Hepatocyte (in vitro differentiated cells): ENCODE measurements at regions not wholly inside any gene's neighbourhood (a gene's known extent, or its start where the extent isn't known, plus 50 kb on each side); places are given as distances from the start of the nearest gene placed in this dataset.

ENCODE experiments used
- DNase-seq: peaks from one replicate; pipeline ENCODE4 v3.0.0-alpha.2; 2016; ENCODE audit warnings: low spot score
- H2AFZ ChIP-seq: fragments of 200-600 bp; sonication (generic); 2 replicates; pipeline ENCODE4 v1.6.0; 2016; ENCODE audit warnings: antibody characterized with exemption, mild to moderate bottlenecking
- H3K27ac ChIP-seq: fragments of 200-600 bp; sonication (generic); 2 replicates; pipeline ENCODE4 v1.5.1; 2016; ENCODE audit warnings: mild to moderate bottlenecking
- H3K27me3 ChIP-seq: fragments of 200-600 bp; sonication (generic); 2 replicates; pipeline ENCODE4 v1.6.1; 2016
- H3K36me3 ChIP-seq: fragments of 200-600 bp; sonication (generic); replicated peaks from 2 replicates; pipeline ENCODE4 v1.5.1; 2016; ENCODE audit warnings: low read depth; ENCODE audit not compliant: insufficient read depth
- H3K4me1 ChIP-seq: fragments of 200-600 bp; sonication (generic); 2 replicates; pipeline ENCODE4 v1.5.1; 2016; ENCODE audit warnings: mild to moderate bottlenecking, moderate library complexity; ENCODE audit not compliant: insufficient read depth
- H3K4me2 ChIP-seq: fragments of 200-600 bp; sonication (generic); 2 replicates; pipeline ENCODE4 v1.6.0; 2016
- H3K4me3 ChIP-seq: fragments of 200-600 bp; sonication (generic); 2 replicates; pipeline ENCODE4 v1.5.1; 2016; ENCODE audit warnings: mild to moderate bottlenecking
- H3K79me2 ChIP-seq: fragments of 200-600 bp; sonication (generic); 2 replicates; pipeline ENCODE4 v1.6.0; 2017; ENCODE audit warnings: mild to moderate bottlenecking
- H3K9me2 ChIP-seq: fragments of 200-600 bp; sonication (generic); replicated peaks from 2 replicates; pipeline ENCODE4 v1.6.0; 2017; ENCODE audit warnings: mild to moderate bottlenecking; ENCODE audit not compliant: insufficient read depth
- H3K9me3 ChIP-seq: fragments of 200-600 bp; sonication (generic); 2 replicates; pipeline ENCODE4 v1.5.1; 2016; ENCODE audit warnings: low read depth, mild to moderate bottlenecking
- H4K20me1 ChIP-seq: fragments of 200-600 bp; sonication (generic); 2 replicates; pipeline ENCODE4 v1.6.0; 2016; ENCODE audit warnings: mild to moderate bottlenecking; ENCODE audit not compliant: insufficient read depth, poor library complexity, severe bottlenecking
- EZH2 ChIP-seq: fragments of 200-600 bp; sonication (generic); IDR thresholded peaks from 2 replicates; pipeline ENCODE4 v1.6.1; 2016; ENCODE audit warnings: antibody characterized with exemption, mild to moderate bottlenecking, borderline replicate concordance
- EZH2phosphoT487 ChIP-seq: fragments of 200-600 bp; sonication (generic); IDR thresholded peaks from one replicate; pipeline ENCODE4 v1.6.1; 2018; ENCODE audit warnings: antibody characterized with exemption, mild to moderate bottlenecking, low read depth, moderate library complexity; ENCODE audit not compliant: unreplicated experiment, severe bottlenecking
- WGBS: methylation state at CpG from one replicate; pipeline ENCODE4 v1.1.6; 2016; ENCODE audit warnings: low lambda C conversion rate; ENCODE audit errors: missing lambda C conversion rate; 5-methylcytosine and 5-hydroxymethylcytosine counted together
- TF ChIP-seq, protein P1 (sequence below): fragments of 200-600 bp; sonication (generic); IDR thresholded peaks from 2 replicates; pipeline ENCODE4 v1.5.1; 2016; ENCODE audit warnings: antibody characterized with exemption, mild to moderate bottlenecking; ENCODE audit not compliant: poor library complexity

DNA sequence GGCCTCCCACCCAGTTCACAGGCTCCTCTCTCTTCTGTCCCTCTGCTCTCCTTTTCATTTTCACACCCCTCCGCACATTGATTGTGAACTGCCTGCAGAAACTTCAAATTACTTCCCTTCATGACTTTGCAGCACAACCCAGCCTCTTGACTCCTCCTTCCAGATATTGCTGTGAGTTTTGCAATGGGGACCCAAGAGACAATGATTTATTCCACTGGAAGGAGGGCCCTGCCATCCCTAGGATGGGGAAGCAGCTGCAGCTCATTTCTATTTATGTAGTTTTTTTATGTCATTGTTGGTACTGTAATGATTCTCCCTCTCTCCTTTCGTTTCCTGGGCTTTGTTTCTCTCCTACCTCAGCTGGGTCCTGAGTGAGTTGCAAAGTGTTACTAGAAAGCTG, 364.9 kb downstream of the ICE1 start:
- Histone ChIP-seq H3K27ac (no peak overlapping the region), H3K9me3 (no peaks in the 10 kb centered on the region), H2AFZ (no peak overlapping the region), H3K9me2 (no peaks in the 10 kb centered on the region), H3K4me3 (no peak overlapping the region), H4K20me1 (no peaks in the 10 kb centered on the region), H3K4me1 (no peaks in the 10 kb centered on the region), H3K27me3 (no peaks in the 10 kb centered on the region), H3K79me2 (no peaks in the 10 kb centered on the region), H3K4me2 (no peak overlapping the region), H3K36me3 (no peaks in the 10 kb centered on the region)
- TF ChIP-seq EZH2 (no peak), EZH2phosphoT487 (no peak)
- TF ChIP-seq, protein P1, sequence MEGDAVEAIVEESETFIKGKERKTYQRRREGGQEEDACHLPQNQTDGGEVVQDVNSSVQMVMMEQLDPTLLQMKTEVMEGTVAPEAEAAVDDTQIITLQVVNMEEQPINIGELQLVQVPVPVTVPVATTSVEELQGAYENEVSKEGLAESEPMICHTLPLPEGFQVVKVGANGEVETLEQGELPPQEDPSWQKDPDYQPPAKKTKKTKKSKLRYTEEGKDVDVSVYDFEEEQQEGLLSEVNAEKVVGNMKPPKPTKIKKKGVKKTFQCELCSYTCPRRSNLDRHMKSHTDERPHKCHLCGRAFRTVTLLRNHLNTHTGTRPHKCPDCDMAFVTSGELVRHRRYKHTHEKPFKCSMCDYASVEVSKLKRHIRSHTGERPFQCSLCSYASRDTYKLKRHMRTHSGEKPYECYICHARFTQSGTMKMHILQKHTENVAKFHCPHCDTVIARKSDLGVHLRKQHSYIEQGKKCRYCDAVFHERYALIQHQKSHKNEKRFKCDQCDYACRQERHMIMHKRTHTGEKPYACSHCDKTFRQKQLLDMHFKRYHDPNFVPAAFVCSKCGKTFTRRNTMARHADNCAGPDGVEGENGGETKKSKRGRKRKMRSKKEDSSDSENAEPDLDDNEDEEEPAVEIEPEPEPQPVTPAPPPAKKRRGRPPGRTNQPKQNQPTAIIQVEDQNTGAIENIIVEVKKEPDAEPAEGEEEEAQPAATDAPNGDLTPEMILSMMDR = no peak
- 89% methylated on average over 2 of the region's 2 CpGs for WGBS
- DNase-seq = no peak

DNA sequence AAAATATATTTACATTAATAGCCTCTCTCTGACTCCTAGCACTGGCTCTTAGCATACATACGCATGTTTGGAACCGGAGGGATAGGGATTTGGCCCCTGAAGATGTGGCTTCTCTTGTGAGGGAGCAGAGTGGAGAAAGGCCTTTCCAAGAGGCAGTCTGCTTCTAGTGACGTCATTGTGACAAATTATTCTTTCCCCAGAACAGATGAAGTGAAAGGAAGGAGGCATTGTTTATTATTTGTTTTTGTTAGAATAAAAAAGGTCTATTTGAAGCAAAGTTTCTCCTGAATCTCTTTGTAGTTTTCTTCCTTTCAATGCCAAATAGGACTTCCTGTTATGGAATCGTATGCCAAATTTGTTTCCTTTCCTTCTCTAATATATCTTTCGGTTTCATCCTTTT, 361.6 kb downstream of the ICE1 start:
- H4K20me1 ChIP-seq = no peaks in the 10 kb centered on the region
- no peak overlapping the region for H3K4me3 ChIP-seq
- H3K4me2 ChIP-seq = no peak overlapping the region
- no peaks in the 10 kb centered on the region for H3K36me3 ChIP-seq
- WGBS = 80% methylated on average over 5 of the region's 5 CpGs
- no peaks in the 10 kb centered on the region for H3K9me2 ChIP-seq
- H3K27me3 ChIP-seq = no peaks in the 10 kb centered on the region
- no peak overlapping the region for H3K27ac ChIP-seq
- H3K79me2 ChIP-seq = no peaks in the 10 kb centered on the region
- no peaks in the 10 kb centered on the region for H3K4me1 ChIP-seq
- TF ChIP-seq, protein P1 = no peak
- TF ChIP-seq EZH2 (no peak), EZH2phosphoT487 (no peak)
- no peaks in the 10 kb centered on the region for H3K9me3 ChIP-seq
- no peak overlapping the region for H2AFZ ChIP-seq
- DNase-seq = no peak

DNA sequence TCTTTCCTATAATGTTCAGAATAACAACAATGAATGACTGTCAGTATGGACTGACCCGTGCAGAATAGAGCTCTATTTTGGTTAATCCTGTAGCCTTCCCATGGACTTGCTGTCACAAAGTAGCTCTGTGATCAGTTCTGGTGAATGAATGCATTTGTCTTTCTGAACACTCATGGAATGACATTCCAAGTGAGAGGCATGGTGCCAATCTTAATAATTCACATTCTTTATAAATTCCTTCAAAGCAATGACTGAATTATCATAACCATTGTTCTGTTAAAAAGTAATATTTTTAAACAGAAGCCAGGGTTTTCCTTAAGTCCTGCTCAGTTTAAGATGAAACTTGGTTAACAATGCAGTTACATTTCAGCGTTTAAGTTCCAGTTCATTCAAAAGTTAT, 360.5 kb downstream of the ICE1 start:
- H3K9me3 ChIP-seq = no peaks in the 10 kb centered on the region
- H3K4me3 ChIP-seq = no peak overlapping the region
- H3K27ac ChIP-seq = no peak overlapping the region
- H3K27me3 ChIP-seq = no peaks in the 10 kb centered on the region
- H3K4me2 ChIP-seq = no peak overlapping the region
- no peaks in the 10 kb centered on the region for H3K9me2 ChIP-seq
- H4K20me1 ChIP-seq = no peaks in the 10 kb centered on the region
- 89% methylated on average over 2 of the region's 2 CpGs for WGBS
- no peak overlapping the region for H2AFZ ChIP-seq
- no peaks in the 10 kb centered on the region for H3K4me1 ChIP-seq
- TF ChIP-seq EZH2 = no peak
- no peaks in the 10 kb centered on the region for H3K36me3 ChIP-seq
- no peak for DNase-seq
- H3K79me2 ChIP-seq = no peaks in the 10 kb centered on the region

DNA sequence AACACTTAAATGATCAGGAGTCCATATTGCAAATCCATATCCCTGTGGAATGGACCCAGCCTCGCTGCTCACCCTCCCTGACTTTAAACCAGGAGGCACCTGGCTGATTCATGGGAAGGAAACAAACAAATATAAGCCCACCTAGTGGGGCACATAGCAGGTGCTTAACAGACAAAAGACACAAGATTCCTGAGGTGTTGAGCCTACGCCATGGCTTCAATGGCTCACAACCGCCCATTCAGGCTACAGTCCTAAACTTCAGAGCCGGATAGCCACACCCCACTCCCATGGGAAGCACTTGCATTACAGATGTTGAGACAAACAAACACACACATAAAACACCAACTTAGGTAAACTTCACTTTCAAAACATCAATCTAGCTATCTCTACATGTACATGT, 359.9 kb downstream of the ICE1 start:
- Histone ChIP-seq H3K27ac (no peak overlapping the region), H4K20me1 (no peaks in the 10 kb centered on the region), H3K79me2 (no peaks in the 10 kb centered on the region), H3K9me2 (no peaks in the 10 kb centered on the region), H3K4me2 (no peak overlapping the region), H2AFZ (no peak overlapping the region), H3K4me1 (no peaks in the 10 kb centered on the region), H3K9me3 (no peaks in the 10 kb centered on the region), H3K27me3 (no peaks in the 10 kb centered on the region), H3K36me3 (no peaks in the 10 kb centered on the region), H3K4me3 (no peak overlapping the region)
- no peak for TF ChIP-seq EZH2phosphoT487
- no peak for TF ChIP-seq EZH2
- TF ChIP-seq, protein P1 = no peak
- WGBS = 90% methylated on average over 4 of the region's 4 CpGs
- no peak for DNase-seq
